A673 (cell line): ENCODE measurements at regions not wholly inside any gene's neighbourhood (a gene's known extent, or its start where the extent isn't known, plus 50 kb on each side); places are given as distances from the start of the nearest gene placed in this dataset.

ENCODE experiments used
- CTCF ChIP-seq: fragments of 300-800, 200-600 bp; sonication (generic); conservative IDR thresholded peaks from 2 replicates; pipeline ENCODE4 v1.5.1; 2017; ENCODE audit warnings: low read depth, mild to moderate bottlenecking, antibody characterized with exemption, low read length, moderate library complexity, mixed read lengths
- EZH2 ChIP-seq: fragments of 200-600 bp; sonication (generic); IDR thresholded peaks from 2 replicates; pipeline ENCODE4 v1.6.1; 2017; ENCODE audit warnings: borderline replicate concordance, low read depth, mild to moderate bottlenecking, mixed read lengths, antibody characterized with exemption, low read length; ENCODE audit not compliant: poor library complexity, severe bottlenecking

- TF ChIP-seq EZH2 (no peak), CTCF (no peak)
Measured at GRCh38 chr14:57009585-57010515, 199.6 kb upstream of the OTX2 start.
